GM18870 (cell line): ENCODE measurements at regions not wholly inside any gene's neighbourhood (a gene's known extent, or its start where the extent isn't known, plus 50 kb on each side); places are given as distances from the start of the nearest gene placed in this dataset.
A peak's percentile ranks its signal among the peaks of the same experiment; 100 is the strongest.

Experiments used
- ATAC-seq: cut with Tn5 transposase; IDR thresholded peaks from one replicate; pipeline ENCODE4 v1.9.1; 2021; ENCODE audit warnings: moderate library complexity; ENCODE audit not compliant: unreplicated experiment

GRCh38 chr3:102206511-102207031 is 228.2 kb upstream of the ZPLD1 start:
- no peak for ATAC-seq

GRCh38 chr3:102207151-102207571 is 227.7 kb upstream of the ZPLD1 start:
- no peak for ATAC-seq

GRCh38 chr3:102215166-102215565 is 219.6 kb upstream of the ZPLD1 start:
- no peak for ATAC-seq

- ATAC-seq = no peak
These were observed 211.7 kb upstream of the ZPLD1 start for GRCh38 chr3:102223132-102223531.

- peak; percentile 49 for ATAC-seq
These were observed 210.6 kb upstream of the ZPLD1 start for GRCh38 chr3:102224171-102224570.

- ATAC-seq = no peak
These were observed 209.8 kb upstream of the ZPLD1 start for GRCh38 chr3:102225005-102225404.

GRCh38 chr3:102225407-102226132 is 209.2 kb upstream of the ZPLD1 start:
- ATAC-seq = peak; percentile 49

GRCh38 chr3:102226463-102226862 is 208.4 kb upstream of the ZPLD1 start:
- no peak for ATAC-seq

GRCh38 chr3:102229062-102229655 is 205.7 kb upstream of the ZPLD1 start:
- ATAC-seq = peak; percentile 53

- no peak for ATAC-seq
These were observed 204.8 kb upstream of the ZPLD1 start for GRCh38 chr3:102230057-102230456.

- ATAC-seq = peak; percentile 89
These were observed 200.9 kb upstream of the ZPLD1 start for GRCh38 chr3:102233881-102234280.

- no peak for ATAC-seq
These were observed 199.1 kb upstream of the ZPLD1 start for GRCh38 chr3:102235679-102236078.

GRCh38 chr3:102237181-102237580 is 197.6 kb upstream of the ZPLD1 start:
- no peak for ATAC-seq

GRCh38 chr3:102237838-102238237 is 197.0 kb upstream of the ZPLD1 start:
- ATAC-seq = no peak

- no peak for ATAC-seq
These were observed 196.5 kb upstream of the ZPLD1 start for GRCh38 chr3:102238362-102238761.

GRCh38 chr3:102240720-102241119 is 194.1 kb upstream of the ZPLD1 start:
- ATAC-seq = no peak

GRCh38 chr3:102248981-102249705 is 185.7 kb upstream of the ZPLD1 start:
- no peak for ATAC-seq

GRCh38 chr3:102255736-102256135 is 179.1 kb upstream of the ZPLD1 start:
- ATAC-seq = no peak

- ATAC-seq = peak; percentile 78
These were observed 176.1 kb upstream of the ZPLD1 start for GRCh38 chr3:102258666-102259227.

- no peak for ATAC-seq
These were observed 175.2 kb upstream of the ZPLD1 start for GRCh38 chr3:102259663-102260062.

GRCh38 chr3:102265720-102266119 is 169.1 kb upstream of the ZPLD1 start:
- ATAC-seq = peak; percentile 61
